ENCODE measurements at regions not wholly inside any gene's neighbourhood (a gene's known extent, or its start where the extent isn't known, plus 50 kb on each side); places are given as distances from the start of the nearest gene placed in this dataset.

DNA sequence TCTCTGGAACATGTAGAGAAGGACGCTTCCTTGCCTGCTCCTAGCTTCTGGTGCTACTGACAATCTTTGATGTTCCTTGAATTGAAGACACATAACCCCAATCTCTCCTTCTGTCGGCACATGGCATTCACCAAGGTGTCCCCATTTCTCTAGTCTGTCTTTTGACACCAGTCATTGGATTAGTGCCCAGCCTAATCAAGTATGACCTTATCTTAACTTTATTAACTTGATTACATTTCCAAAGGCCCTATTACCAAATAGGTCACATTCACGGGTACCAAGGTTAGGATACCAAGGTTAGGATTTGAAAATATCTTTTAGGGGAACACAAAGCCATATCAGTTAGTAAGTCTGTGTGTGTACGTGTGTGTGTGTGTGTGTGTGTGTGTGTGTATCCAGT lies 377.9 kb downstream of the CMPK2 start:
- Histone ChIP-seq H3K4me3 (no peak overlapping the region), H3K27ac (no peak overlapping the region), H3K27me3 (no peaks in the 10 kb centered on the region), H3K4me1 (no peaks in the 10 kb centered on the region), H3K36me3 (no peaks in the 10 kb centered on the region), H3K9me3 (no peaks in the 10 kb centered on the region)
- no peak for ATAC-seq
- intact Hi-C loops (cut with DNase I): no loop called here
- TF ChIP-seq, protein P1, sequence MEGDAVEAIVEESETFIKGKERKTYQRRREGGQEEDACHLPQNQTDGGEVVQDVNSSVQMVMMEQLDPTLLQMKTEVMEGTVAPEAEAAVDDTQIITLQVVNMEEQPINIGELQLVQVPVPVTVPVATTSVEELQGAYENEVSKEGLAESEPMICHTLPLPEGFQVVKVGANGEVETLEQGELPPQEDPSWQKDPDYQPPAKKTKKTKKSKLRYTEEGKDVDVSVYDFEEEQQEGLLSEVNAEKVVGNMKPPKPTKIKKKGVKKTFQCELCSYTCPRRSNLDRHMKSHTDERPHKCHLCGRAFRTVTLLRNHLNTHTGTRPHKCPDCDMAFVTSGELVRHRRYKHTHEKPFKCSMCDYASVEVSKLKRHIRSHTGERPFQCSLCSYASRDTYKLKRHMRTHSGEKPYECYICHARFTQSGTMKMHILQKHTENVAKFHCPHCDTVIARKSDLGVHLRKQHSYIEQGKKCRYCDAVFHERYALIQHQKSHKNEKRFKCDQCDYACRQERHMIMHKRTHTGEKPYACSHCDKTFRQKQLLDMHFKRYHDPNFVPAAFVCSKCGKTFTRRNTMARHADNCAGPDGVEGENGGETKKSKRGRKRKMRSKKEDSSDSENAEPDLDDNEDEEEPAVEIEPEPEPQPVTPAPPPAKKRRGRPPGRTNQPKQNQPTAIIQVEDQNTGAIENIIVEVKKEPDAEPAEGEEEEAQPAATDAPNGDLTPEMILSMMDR (IDR thresholded peaks at IDR 0.05): no peak
- DNase-seq: no peak

DNA sequence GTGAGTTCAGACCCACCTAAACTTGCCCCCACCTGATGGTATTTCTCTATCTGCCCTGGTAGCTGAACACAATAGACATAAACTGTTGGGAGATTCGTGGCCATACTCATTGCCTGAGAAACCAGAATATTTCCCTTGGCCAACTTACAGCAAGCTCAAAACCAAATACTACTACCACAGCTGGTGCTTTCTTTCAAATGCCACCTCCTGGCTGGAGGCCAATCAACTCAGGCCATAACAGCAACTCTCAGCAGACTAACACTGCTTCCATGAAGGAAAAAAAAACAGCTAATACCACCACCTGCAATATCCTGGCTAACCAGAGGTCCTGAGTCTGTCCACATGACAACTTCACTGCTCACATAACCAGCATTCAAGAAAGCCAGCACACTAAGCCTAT lies 373.1 kb downstream of the CMPK2 start:
- Histone ChIP-seq H3K9me3 (no peaks in the 10 kb centered on the region), H3K27me3 (no peaks in the 10 kb centered on the region), H3K4me3 (no peak overlapping the region), H3K27ac (no peak overlapping the region), H3K4me1 (no peaks in the 10 kb centered on the region), H3K36me3 (no peaks in the 10 kb centered on the region)
- intact Hi-C loops (cut with DNase I): no loop called here
- DNase-seq (no peak), ATAC-seq (no peak)
- TF ChIP-seq, protein P1 (IDR thresholded peaks at IDR 0.05): no peak

DNA sequence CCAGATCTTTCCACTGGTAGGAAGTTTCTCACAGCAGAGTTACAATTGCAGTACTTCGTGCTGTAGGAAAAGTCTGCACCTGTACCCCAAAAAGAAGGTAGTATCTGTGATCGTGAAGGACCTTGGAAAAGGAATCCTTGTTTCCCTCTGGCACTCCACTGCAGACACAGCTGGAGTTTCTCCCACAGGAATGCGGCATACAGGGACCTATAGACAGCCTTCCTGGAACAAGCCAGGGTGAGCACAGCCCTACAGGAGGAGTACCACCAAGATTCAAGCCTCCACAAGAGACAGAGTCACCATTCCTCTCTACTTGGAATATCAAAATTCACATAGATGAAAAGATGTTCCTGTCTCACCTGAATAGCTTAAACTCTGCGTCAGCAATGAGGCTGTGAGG lies 372.4 kb downstream of the CMPK2 start:
- TF ChIP-seq, protein P1 (IDR thresholded peaks at IDR 0.05): no peak
- intact Hi-C loops (cut with DNase I): no loop called here
- no peak for ATAC-seq

DNA sequence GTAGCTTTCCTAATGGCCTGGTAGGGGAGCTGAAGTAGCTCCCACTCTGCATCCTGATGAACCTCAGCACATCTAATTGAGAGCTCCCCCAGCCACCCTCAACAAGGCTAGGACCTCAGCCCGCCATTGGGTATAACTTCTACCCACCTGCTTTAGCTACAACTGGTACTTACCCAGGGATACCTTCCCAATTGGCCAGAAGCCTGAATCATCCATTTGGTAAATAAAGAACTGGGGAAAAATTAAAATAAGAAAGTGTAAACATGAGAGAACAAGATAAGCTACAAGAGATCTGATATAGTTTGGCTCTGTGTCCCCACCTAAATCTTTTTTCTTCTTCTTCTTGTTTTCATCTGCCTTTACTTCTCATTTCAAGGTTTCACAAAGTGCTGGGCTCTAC lies 372.0 kb downstream of the CMPK2 start:
- no peaks in the 10 kb centered on the region for H3K27me3 ChIP-seq
- DNase-seq (no peak), ATAC-seq (no peak)
- TF ChIP-seq, protein P1 (IDR thresholded peaks at IDR 0.05): no peak
- H3K36me3 ChIP-seq: no peaks in the 10 kb centered on the region
- no peak overlapping the region for H3K4me3 ChIP-seq
- no peaks in the 10 kb centered on the region for H3K4me1 ChIP-seq
- H3K27ac ChIP-seq: no peak overlapping the region
- no peaks in the 10 kb centered on the region for H3K9me3 ChIP-seq
- intact Hi-C loops (cut with DNase I): no loop called here

More for the DNA sequence above, 372.4 kb downstream of the CMPK2 start:
- Histone ChIP-seq H3K27me3 (no peaks in the 10 kb centered on the region), H3K4me1 (no peaks in the 10 kb centered on the region), H3K4me3 (no peak overlapping the region), H3K9me3 (no peaks in the 10 kb centered on the region), H3K27ac (no peak overlapping the region), H3K36me3 (no peaks in the 10 kb centered on the region)
- no peak for DNase-seq

DNA sequence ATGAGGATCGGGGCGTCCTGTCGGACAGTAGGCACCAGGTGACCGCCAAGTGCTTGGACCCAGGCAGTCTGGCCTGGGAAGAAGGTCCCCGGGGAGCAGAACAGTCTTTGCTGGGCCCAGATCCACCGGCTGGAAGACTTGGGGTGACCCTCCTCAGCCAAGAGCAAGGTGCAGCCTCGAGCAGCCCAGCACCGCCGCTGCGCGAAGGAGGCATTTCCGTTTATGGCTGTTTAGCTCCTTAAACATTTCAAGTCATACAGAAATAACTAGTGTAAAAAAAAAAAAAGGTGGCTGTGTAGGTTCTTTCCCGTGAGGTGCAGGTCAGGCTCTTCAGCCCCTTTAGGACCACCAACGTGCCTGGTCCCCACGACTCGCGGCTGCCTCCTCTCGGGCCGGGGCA lies 370.2 kb downstream of the CMPK2 start:
- no peak for ATAC-seq
- TF ChIP-seq, protein P1 (IDR thresholded peaks at IDR 0.05): no peak
- Histone ChIP-seq H3K27ac (no peak overlapping the region), H3K4me1 (no peaks in the 10 kb centered on the region), H3K4me3 (no peak overlapping the region), H3K9me3 (no peaks in the 10 kb centered on the region), H3K27me3 (no peaks in the 10 kb centered on the region), H3K36me3 (no peaks in the 10 kb centered on the region)
- no peak for DNase-seq
- intact Hi-C loops (cut with DNase I): no loop called here

DNA sequence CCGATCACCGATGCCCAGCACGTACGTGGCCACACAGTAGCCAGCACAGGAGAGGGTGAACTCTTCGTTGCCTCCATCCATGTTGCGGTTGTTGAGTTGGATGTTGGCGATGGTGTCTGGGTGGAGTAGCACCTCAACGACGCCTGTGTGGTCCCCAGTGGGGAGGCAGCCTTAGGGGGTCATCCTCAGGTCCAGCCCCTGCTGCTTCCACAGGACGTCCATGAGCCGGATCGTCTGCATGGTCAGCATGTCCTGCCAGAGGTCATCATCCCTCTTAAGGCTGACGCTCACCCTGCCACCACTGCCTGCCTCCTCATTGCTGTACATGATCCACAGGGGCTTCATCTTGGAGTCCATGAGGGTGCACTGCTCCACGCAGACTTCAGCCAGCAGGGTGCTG lies 369.3 kb downstream of the CMPK2 start:
- intact Hi-C loops (cut with DNase I): no loop called here
- H3K27ac ChIP-seq: no peak overlapping the region
- H3K4me3 ChIP-seq: no peak overlapping the region
- no peaks in the 10 kb centered on the region for H3K4me1 ChIP-seq
- H3K27me3 ChIP-seq: no peaks in the 10 kb centered on the region
- no peak for DNase-seq
- ATAC-seq: no peak
- no peaks in the 10 kb centered on the region for H3K36me3 ChIP-seq
- no peaks in the 10 kb centered on the region for H3K9me3 ChIP-seq
- TF ChIP-seq, protein P1 (IDR thresholded peaks at IDR 0.05): no peak
